H1 (cell line): ENCODE measurements at regions not wholly inside any gene's neighbourhood (a gene's known extent, or its start where the extent isn't known, plus 50 kb on each side); places are given as distances from the start of the nearest gene placed in this dataset.

Source experiments
- CTCF ChIA-PET: fragments of 300-600 bp; sonication (Branson Sonifier 250); formaldehyde crosslinking; loops from one replicate; lab custom pipeline; 2021; ENCODE audit not compliant: partially characterized antibody; lab: Charles Lee
- POLR2A ChIA-PET: fragments of 300-600 bp; sonication (Branson Sonifier 250); formaldehyde crosslinking; loops from one replicate; lab custom pipeline; 2021; ENCODE audit warnings: inconsistent platforms; ENCODE audit not compliant: partially characterized antibody; lab: Charles Lee
- DNase-seq, 2 experiments: peaks; one replicate each; pipeline versions ENCODE4 v3.0.0 to v3.0.0-alpha.2; 2010 to 2022; ENCODE audit warnings: low spot score in 2 of 2, low read depth in 1 of 2, mixed read lengths in 1 of 2
- FAIRE-seq: peaks from 2 replicates; lab custom pipeline; 2011; peaks lifted over from hg19 to GRCh38; lab: Jason Lieb, UNC
- H2AFZ ChIP-seq: 2 replicates; pipeline ENCODE4 v1.8.1; 2012; ENCODE audit warnings: low read length, inconsistent platforms
- H2AK5ac ChIP-seq: 2 replicates; pipeline ENCODE4 v1.6.1; 2013; ENCODE audit warnings: low read depth, low read length
- H2BK120ac ChIP-seq: replicated peaks from 2 replicates; pipeline ENCODE3; 2013; ENCODE audit warnings: low read depth, low read length, inconsistent platforms
- H2BK12ac ChIP-seq: 2 replicates; pipeline ENCODE4 v1.6.1; 2013; ENCODE audit warnings: low read depth, low read length
- H2BK15ac ChIP-seq: 2 replicates; pipeline ENCODE4 v1.6.1; 2013; ENCODE audit warnings: low read length
- H2BK20ac ChIP-seq: 2 replicates; pipeline ENCODE4 v1.6.1; 2013; ENCODE audit warnings: low read length
- H2BK5ac ChIP-seq: 2 replicates; pipeline ENCODE4 v1.6.1; 2013; ENCODE audit warnings: low read depth, low read length
- H3K14ac ChIP-seq: 2 replicates; pipeline ENCODE4 v1.6.1; 2013; ENCODE audit warnings: inconsistent platforms; ENCODE audit not compliant: insufficient read length
- H3K18ac ChIP-seq: 2 replicates; pipeline ENCODE4 v1.6.1; 2013; ENCODE audit warnings: low read length; ENCODE audit errors: extremely low read depth
- H3K23ac ChIP-seq: 2 replicates; pipeline ENCODE4 v1.6.1; 2013; ENCODE audit warnings: inconsistent platforms; ENCODE audit not compliant: insufficient read length
- H3K23me2 ChIP-seq: 2 replicates; pipeline ENCODE4 v1.6.1; 2013; ENCODE audit warnings: low read depth, low read length
- H3K27ac ChIP-seq: 2 replicates; pipeline ENCODE4 v1.6.1; 2011; ENCODE audit warnings: low read depth, low read length, inconsistent platforms
- H3K27me3 ChIP-seq, 4 experiments: replicated peaks in 1 of 4; 1 replicate in 1 of 4; 2 replicates in 3 of 4; pipeline versions ENCODE4 v1.6.1 to v1.8.1; 2011 to 2013; ENCODE audit warnings: low read length in 3 of 4, mild to moderate bottlenecking in 3 of 4, inconsistent platforms in 2 of 4, mixed read lengths in 2 of 4, moderate library complexity in 1 of 4; ENCODE audit not compliant: control insufficient read depth in 3 of 4, insufficient read depth in 3 of 4; ENCODE audit errors: extremely low read depth in 1 of 4
- H3K36me3 ChIP-seq, 4 experiments: 2 replicates each; pipeline versions ENCODE4 v1.6.1 to v1.8.1; 2011 to 2013; ENCODE audit warnings: mild to moderate bottlenecking in 4 of 4, low read length in 3 of 4, moderate library complexity in 2 of 4, control low read depth in 1 of 4, inconsistent platforms in 1 of 4; ENCODE audit not compliant: insufficient read depth in 4 of 4, control insufficient read depth in 2 of 4
- H3K4ac ChIP-seq: replicated peaks from 2 replicates; pipeline ENCODE3; 2013; ENCODE audit warnings: low read length, low read depth, mixed read lengths, inconsistent platforms; ENCODE audit not compliant: insufficient read length
- H3K4me1 ChIP-seq, 4 experiments: replicated peaks in 1 of 4; 1 replicate in 1 of 4; 2 replicates in 3 of 4; pipeline versions ENCODE4 v1.6.1 to v1.8.1; 2011 to 2013; ENCODE audit warnings: low read length in 3 of 4, inconsistent platforms in 2 of 4, mixed read lengths in 1 of 4; ENCODE audit not compliant: insufficient read depth in 4 of 4, control insufficient read depth in 3 of 4
- H3K4me2 ChIP-seq, 2 experiments: 2 replicates each; pipeline versions ENCODE4 v1.6.1 to v1.8.1; 2011 to 2013; ENCODE audit warnings: low read depth in 2 of 2, low read length in 2 of 2, control low read depth in 1 of 2, inconsistent platforms in 1 of 2, mild to moderate bottlenecking in 1 of 2; ENCODE audit not compliant: insufficient read depth in 1 of 2
- H3K4me3 ChIP-seq, 4 experiments: fragments of 200-600, 300-600 bp in 1 of 4; sonication (generic), shearing (Covaris generic), sonication (Bioruptor Twin) in 1 of 4; 2 replicates each; pipeline versions ENCODE4 v1.5.1 to v1.8.1; 2011 to 2016; ENCODE audit warnings: low read length in 4 of 4, low read depth in 3 of 4, control low read depth in 2 of 4, inconsistent platforms in 2 of 4, mild to moderate bottlenecking in 2 of 4, mixed read lengths in 1 of 4, moderate library complexity in 1 of 4; ENCODE audit not compliant: insufficient read depth in 2 of 4; ENCODE audit errors: extremely low read depth in 1 of 4
- H3K56ac ChIP-seq: replicated peaks from 2 replicates; pipeline ENCODE3; 2013; ENCODE audit warnings: low read depth, mild to moderate bottlenecking, mixed read lengths, low read length, inconsistent platforms; ENCODE audit not compliant: insufficient read length
- H3K79me1 ChIP-seq: 2 replicates; pipeline ENCODE4 v1.6.1; 2013; ENCODE audit warnings: low read depth, low read length, control low read depth
- H3K79me2 ChIP-seq, 2 experiments: 2 replicates each; pipeline versions ENCODE4 v1.6.1 to v1.8.1; 2012 to 2013; ENCODE audit warnings: low read length in 2 of 2, mild to moderate bottlenecking in 2 of 2, inconsistent platforms in 1 of 2; ENCODE audit not compliant: insufficient read depth in 2 of 2, control insufficient read depth in 1 of 2
- H3K9ac ChIP-seq, 4 experiments: replicated peaks in 1 of 4; 1 replicate in 1 of 4; 2 replicates in 3 of 4; pipeline versions ENCODE4 v1.6.1 to v1.8.1; 2011 to 2013; ENCODE audit warnings: low read depth in 3 of 4, low read length in 3 of 4, control low read depth in 2 of 4, mild to moderate bottlenecking in 2 of 4, moderate library complexity in 2 of 4, inconsistent platforms in 1 of 4; ENCODE audit errors: extremely low read depth in 1 of 4
- H3K9me3 ChIP-seq, 2 experiments: 2 replicates each; pipeline versions ENCODE4 v1.6.1 to v1.8.1; 2012 to 2013; ENCODE audit warnings: mild to moderate bottlenecking in 2 of 2, moderate library complexity in 2 of 2, control low read depth in 1 of 2, inconsistent platforms in 1 of 2, low read depth in 1 of 2, low read length in 1 of 2, mixed read lengths in 1 of 2; ENCODE audit not compliant: insufficient read depth in 2 of 2
- H4K20me1 ChIP-seq, 2 experiments: replicated peaks in 1 of 2; 2 replicates each; pipeline versions ENCODE3 to v1.8.1; 2011 to 2013; ENCODE audit warnings: inconsistent platforms in 2 of 2, low read length in 2 of 2, mild to moderate bottlenecking in 1 of 2; ENCODE audit not compliant: insufficient read depth in 2 of 2, control insufficient read depth in 1 of 2
- H4K5ac ChIP-seq: 2 replicates; pipeline ENCODE4 v1.6.1; 2013; ENCODE audit warnings: low read length, low read depth, mixed read lengths, inconsistent platforms; ENCODE audit not compliant: insufficient read length
- H4K8ac ChIP-seq: 2 replicates; pipeline ENCODE4 v1.8.0; 2013; ENCODE audit warnings: mild to moderate bottlenecking, moderate library complexity, low read length, inconsistent platforms; ENCODE audit not compliant: insufficient read depth; ENCODE audit errors: extremely low read depth
- H4K91ac ChIP-seq: replicated peaks from 2 replicates; pipeline ENCODE3; 2013; ENCODE audit warnings: low read length, mixed read lengths, inconsistent platforms; ENCODE audit not compliant: insufficient read length
- CEBPB ChIP-seq: IDR thresholded peaks from 2 replicates; pipeline ENCODE4 v1.6.1; 2012; ENCODE audit warnings: low read depth, low read length
- SRF ChIP-seq: IDR thresholded peaks from 2 replicates; pipeline ENCODE4 v1.6.1; 2011; ENCODE audit warnings: mild to moderate bottlenecking, low read depth, low read length, moderate library complexity
- WGBS, 2 experiments: shearing (Covaris generic) in 1 of 2; methylation state at CpG; one replicate each; pipeline versions ENCODE4 v1.1.6 to v1.1.7; 2013 to 2015; ENCODE audit warnings: low lambda C conversion rate in 2 of 2, mixed read lengths in 2 of 2, inconsistent platforms in 1 of 2, low coverage in 1 of 2, missing lambda C conversion rate in 1 of 2; ENCODE audit not compliant: insufficient replicate concordance in 2 of 2, insufficient coverage in 1 of 2, insufficient read length in 1 of 2; ENCODE audit errors: extremely low coverage in 1 of 2, missing lambda C conversion rate in 1 of 2; 5-methylcytosine and 5-hydroxymethylcytosine counted together

- no peak overlapping the region for H3K9ac ChIP-seq
- no peak overlapping the region for H2AFZ ChIP-seq
- no peak overlapping the region for H2BK12ac ChIP-seq
- no peak overlapping the region for H3K4me3 ChIP-seq
- H4K5ac ChIP-seq: no peak overlapping the region
- no peaks in the 10 kb centered on the region; a peak in 1 of 8 replicates for H3K36me3 ChIP-seq
- H3K27ac ChIP-seq: no peak overlapping the region
- H3K56ac ChIP-seq: no peak overlapping the region
- no peak overlapping the region for H3K18ac ChIP-seq
- no peak overlapping the region for H3K23ac ChIP-seq
- H2AK5ac ChIP-seq: no peak overlapping the region
- 90% methylated on average over 4 of the region's 4 CpGs; no CpG with 5 or more reads in 1 of the 2 experiments for WGBS, 2 experiments
- TF ChIP-seq SRF (no peak), CEBPB (no peak)
- peaks cover 0 to 9% of the 10 kb centered on the region in 2 experiments; a peak in 1 of 4 replicates for H3K9me3 ChIP-seq
- no peaks in the 10 kb centered on the region for H3K23me2 ChIP-seq
- no peak overlapping the region for H2BK5ac ChIP-seq
- ChIA-PET CTCF (no interaction called here), POLR2A (no interaction called here)
- H4K8ac ChIP-seq: no peak overlapping the region
- no peaks in the 10 kb centered on the region for H3K4me1 ChIP-seq
- H4K20me1 ChIP-seq: no peaks in the 10 kb centered on the region
- H3K4ac ChIP-seq: no peak overlapping the region
- no peak for FAIRE-seq
- H2BK120ac ChIP-seq: no peak overlapping the region
- no peaks in the 10 kb centered on the region for H3K27me3 ChIP-seq
- H2BK15ac ChIP-seq: no peak overlapping the region
- H2BK20ac ChIP-seq: no peak overlapping the region
- DNase-seq: no peak
- H3K79me2 ChIP-seq: no peaks in the 10 kb centered on the region
- H3K14ac ChIP-seq: no peak overlapping the region
- H3K79me1 ChIP-seq: no peaks in the 10 kb centered on the region
- no peak overlapping the region for H3K4me2 ChIP-seq
- H4K91ac ChIP-seq: no peak overlapping the region
Observed at GRCh38 chrY:18891994-18892393, 118.5 kb upstream of the HSFY2 start.
